HCT116 (cell line): ENCODE measurements at regions not wholly inside any gene's neighbourhood (a gene's known extent, or its start where the extent isn't known, plus 50 kb on each side); places are given as distances from the start of the nearest gene placed in this dataset.

ENCODE experiments used
- EZH2phosphoT487 ChIP-seq: fragments of 200-600 bp; IDR thresholded peaks from 2 replicates; pipeline ENCODE4 v1.6.1; 2018; ENCODE audit warnings: antibody characterized with exemption, borderline replicate concordance
- YY1 ChIP-seq: IDR thresholded peaks from 2 replicates; pipeline ENCODE4 v1.6.1; 2011; ENCODE audit warnings: low read length, low read depth, moderate library complexity, mild to moderate bottlenecking; ENCODE audit not compliant: insufficient replicate concordance; ENCODE audit errors: extremely low read depth
- ZFX ChIP-seq: fragments of 450-650 bp; IDR thresholded peaks from 2 replicates; pipeline ENCODE4 v1.6.1; 2017
- ZNF274 ChIP-seq: fragments of 200-500 bp; sonication (Bioruptor generic); IDR thresholded peaks from 2 replicates; pipeline ENCODE4 v1.6.1; 2014; ENCODE audit warnings: mild to moderate bottlenecking, low read depth, low read length, inconsistent platforms

DNA sequence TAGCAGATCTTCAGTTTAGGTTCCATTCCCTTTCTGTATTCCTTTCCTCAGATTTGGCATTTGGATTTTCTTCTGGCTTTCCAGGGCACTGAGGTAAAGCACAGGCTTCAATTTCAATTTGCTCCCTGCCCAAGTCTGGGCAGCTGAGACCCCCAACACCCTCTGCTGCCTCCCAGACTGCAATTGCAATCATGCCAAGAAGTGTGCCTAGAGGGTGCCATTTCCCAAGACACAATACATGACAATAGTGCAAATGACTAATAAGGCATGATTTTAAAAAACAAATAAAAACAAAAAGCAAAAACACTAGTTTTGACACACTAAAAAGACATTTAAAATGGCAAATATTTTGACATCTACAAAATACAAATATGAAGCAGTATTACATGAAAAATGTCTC, 364.8 kb downstream of the EPM2A start:
- TF ChIP-seq EZH2phosphoT487 = no peak
- no peak for TF ChIP-seq YY1
- TF ChIP-seq ZNF274 = no peak
- TF ChIP-seq ZFX = no peak
